T-helper 2 cell treated with Interferon-gamma antibody and Interleukin-4, amounts not matched to agents 5 μg/mL and 100 μg/mL, for 36 hours (primary cell): ENCODE measurements at regions not wholly inside any gene's neighbourhood (a gene's known extent, or its start where the extent isn't known, plus 50 kb on each side); places are given as distances from the start of the nearest gene placed in this dataset.
"Not testable (repeated sequence)": the region's sequence is repeated elsewhere in the genome, so short reads cannot be mapped to it uniquely, and the experiment has no call there.

Source experiments
- DNase-seq: peaks from one replicate; pipeline ENCODE4 v3.0.0; 2021; ENCODE audit warnings: low spot score
- H3K27ac Mint-ChIP-seq: one replicate; pipeline ENCODE4 v1.8.0; 2021; ENCODE audit warnings: mild to moderate bottlenecking, mixed read lengths
- H3K27me3 Mint-ChIP-seq: one replicate; pipeline ENCODE4 v1.8.0; 2021; ENCODE audit warnings: low read depth, mixed read lengths
- H3K36me3 Mint-ChIP-seq: one replicate; pipeline ENCODE4 v1.8.0; 2021; ENCODE audit warnings: low read depth, mixed read lengths
- H3K4me1 Mint-ChIP-seq: one replicate; pipeline ENCODE4 v1.8.0; 2021; ENCODE audit warnings: low read depth, mixed read lengths
- H3K4me3 Mint-ChIP-seq: one replicate; pipeline ENCODE4 v1.8.0; 2022; ENCODE audit warnings: mild to moderate bottlenecking, moderate library complexity, mixed read lengths
- H3K9me3 Mint-ChIP-seq: one replicate; pipeline ENCODE4 v1.8.0; 2021; ENCODE audit warnings: mixed read lengths

GRCh38 chr1:199085903-199086302, 447.1 kb downstream of the PTPRC start:
- no peak overlapping the region for H3K4me3 Mint-ChIP-seq
- no peak overlapping the region for H3K27ac Mint-ChIP-seq
- H3K4me1 Mint-ChIP-seq, result peaks cover 40% of the 10 kb centered on the region
- H3K36me3 Mint-ChIP-seq, result peaks cover 24% of the 10 kb centered on the region
- DNase-seq, result no peak
- peaks cover 35% of the 10 kb centered on the region for H3K9me3 Mint-ChIP-seq
- H3K27me3 Mint-ChIP-seq, result no peaks in the 10 kb centered on the region

DNA sequence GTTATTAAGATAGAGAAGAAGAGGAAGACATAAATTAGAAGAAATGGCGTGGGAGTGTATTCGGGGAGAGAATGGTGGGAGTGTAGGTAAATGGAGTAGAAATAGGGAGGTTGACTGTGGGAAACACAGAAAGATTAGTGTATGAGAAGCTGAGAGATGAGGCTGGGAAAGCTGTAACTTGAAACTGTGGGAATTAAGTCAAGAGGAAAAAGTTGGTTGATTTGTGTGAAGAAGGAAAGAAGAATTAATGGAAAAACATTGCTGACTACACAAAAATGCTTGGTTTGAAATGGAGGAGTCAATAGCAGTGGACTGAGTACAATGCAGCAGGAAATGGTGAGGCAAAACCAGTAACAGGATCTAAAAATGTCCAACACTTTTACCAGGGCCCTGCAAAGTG, 448.3 kb downstream of the PTPRC start:
- Mint-ChIP-seq H3K4me1 (peaks cover 34% of the 10 kb centered on the region), H3K36me3 (peaks cover 33% of the 10 kb centered on the region), H3K27ac (no peak overlapping the region)

DNA sequence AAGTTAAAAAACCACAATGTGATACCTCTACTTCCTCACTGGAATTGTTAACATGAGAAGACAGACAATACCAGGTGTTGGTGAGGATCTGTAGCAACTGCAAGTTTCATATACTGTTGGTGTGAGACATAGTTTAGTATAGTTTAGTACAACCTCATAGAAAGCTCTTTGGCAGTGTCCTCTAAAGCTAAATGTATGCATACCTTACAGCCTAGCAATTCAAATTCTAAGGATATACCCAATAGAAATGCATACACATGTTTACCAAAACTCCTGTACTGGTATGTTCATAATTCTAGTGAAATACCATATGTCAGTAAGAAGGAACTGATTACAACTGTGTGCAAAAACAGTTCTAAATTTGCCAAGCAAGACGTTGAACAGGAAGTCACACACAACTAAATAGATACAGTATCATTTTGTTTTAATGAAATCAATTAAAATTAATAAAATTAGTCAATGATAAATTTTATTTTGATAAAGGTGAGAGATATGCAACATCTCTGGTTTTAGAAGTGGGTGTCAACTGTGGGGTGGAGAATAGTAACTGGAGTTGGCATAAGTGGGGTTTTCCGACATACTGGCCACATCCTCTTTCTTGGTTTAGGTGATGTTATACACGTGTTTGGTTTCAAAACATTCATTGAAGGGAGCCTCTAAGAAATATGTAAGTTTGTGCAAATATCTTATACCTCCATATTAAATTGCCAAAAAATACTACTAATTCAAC, 450.7 kb downstream of the PTPRC start:
- peaks cover 36% of the 10 kb centered on the region for H3K36me3 Mint-ChIP-seq
- peaks cover 30% of the 10 kb centered on the region for H3K4me1 Mint-ChIP-seq
- H3K4me3 Mint-ChIP-seq, result peak overlapping the region; percentile 50
- H3K27me3 Mint-ChIP-seq, result no peaks in the 10 kb centered on the region
- peak overlapping the region; percentile 74 for H3K27ac Mint-ChIP-seq
- peak; percentile 46 for DNase-seq
- H3K9me3 Mint-ChIP-seq, result peaks cover 59% of the 10 kb centered on the region

More for the DNA sequence above, 448.3 kb downstream of the PTPRC start:
- no peak overlapping the region for H3K4me3 Mint-ChIP-seq
- DNase-seq, result no peak
- no peaks in the 10 kb centered on the region for H3K27me3 Mint-ChIP-seq
- peaks cover 42% of the 10 kb centered on the region for H3K9me3 Mint-ChIP-seq

- DNase-seq, H3K27me3 Mint-ChIP-seq, H3K27ac Mint-ChIP-seq, H3K4me3 Mint-ChIP-seq: not testable (repeated sequence)
- H3K9me3 Mint-ChIP-seq, result peaks cover 50% of the 10 kb centered on the region
- peaks cover 11% of the 10 kb centered on the region for H3K4me1 Mint-ChIP-seq
- peaks cover 33% of the 10 kb centered on the region for H3K36me3 Mint-ChIP-seq
These were observed 456.8 kb downstream of the PTPRC start for GRCh38 chr1:199095628-199096027.

GRCh38 chr1:199096591-199096990, 457.8 kb downstream of the PTPRC start:
- Mint-ChIP-seq H3K27ac (no peak overlapping the region), H3K36me3 (peaks cover 32% of the 10 kb centered on the region), H3K27me3 (no peaks in the 10 kb centered on the region), H3K9me3 (peaks cover 53% of the 10 kb centered on the region), H3K4me1 (peaks cover 18% of the 10 kb centered on the region), H3K4me3 (no peak overlapping the region)
- DNase-seq, result no peak

GRCh38 chr1:199098468-199098867, 459.6 kb downstream of the PTPRC start:
- no peak for DNase-seq
- Mint-ChIP-seq H3K27me3 (no peaks in the 10 kb centered on the region), H3K4me1 (peaks cover 20% of the 10 kb centered on the region), H3K4me3 (no peak overlapping the region), H3K27ac (no peak overlapping the region), H3K36me3 (peaks cover 31% of the 10 kb centered on the region), H3K9me3 (peaks cover 51% of the 10 kb centered on the region)

DNA sequence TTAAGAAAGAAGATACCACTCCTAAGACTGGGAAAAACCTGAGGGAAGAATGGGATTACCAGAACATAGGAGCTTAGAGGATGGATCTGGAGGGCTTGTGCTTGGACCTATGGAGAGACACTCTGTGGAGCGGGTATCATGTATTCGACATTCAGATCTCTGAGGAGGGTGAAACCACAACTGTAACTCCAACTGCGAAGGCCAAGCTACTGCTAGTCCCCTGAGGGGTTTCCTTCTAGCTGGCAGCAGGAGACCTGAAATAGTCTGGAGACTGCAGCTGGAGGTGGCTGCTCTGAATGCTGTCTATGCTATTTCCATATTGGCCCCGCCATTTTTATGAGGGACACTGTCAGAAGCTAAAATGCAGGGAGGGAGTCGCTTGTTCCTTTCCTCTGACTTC, 462.3 kb downstream of the PTPRC start:
- Mint-ChIP-seq H3K4me3 (no peak overlapping the region), H3K4me1 (peaks cover 19% of the 10 kb centered on the region), H3K27me3 (no peaks in the 10 kb centered on the region), H3K9me3 (peaks cover 56% of the 10 kb centered on the region), H3K36me3 (peaks cover 28% of the 10 kb centered on the region), H3K27ac (no peak overlapping the region)
- DNase-seq, result no peak

- Mint-ChIP-seq H3K27me3 (no peaks in the 10 kb centered on the region), H3K9me3 (peaks cover 60% of the 10 kb centered on the region), H3K36me3 (peaks cover 33% of the 10 kb centered on the region), H3K4me3 (no peak overlapping the region), H3K27ac (no peak overlapping the region), H3K4me1 (peaks cover 19% of the 10 kb centered on the region)
- no peak for DNase-seq
These were observed 462.8 kb downstream of the PTPRC start for GRCh38 chr1:199101635-199102034.

DNA sequence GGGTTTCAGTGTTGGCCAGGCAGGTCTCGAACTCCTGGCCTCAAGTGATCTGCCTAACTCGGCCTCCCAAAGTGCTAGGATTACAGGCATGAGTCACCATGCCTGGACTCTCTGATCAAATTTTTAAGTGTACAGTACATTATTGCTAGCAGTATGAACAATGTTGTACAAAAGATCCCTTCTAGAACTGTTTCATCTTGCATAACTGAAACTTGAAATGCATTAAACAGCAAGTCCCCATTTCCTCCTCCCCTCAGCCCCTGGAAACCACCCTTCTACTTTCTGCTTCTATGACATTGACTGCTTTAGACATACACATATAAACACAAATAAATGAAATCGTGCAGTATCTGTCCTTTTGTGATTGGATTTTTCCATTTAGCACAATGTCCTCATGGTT, 463.4 kb downstream of the PTPRC start:
- Mint-ChIP-seq H3K4me3 (no peak overlapping the region), H3K36me3 (peaks cover 35% of the 10 kb centered on the region), H3K4me1 (peaks cover 19% of the 10 kb centered on the region), H3K27me3 (no peaks in the 10 kb centered on the region), H3K27ac (no peak overlapping the region), H3K9me3 (peaks cover 60% of the 10 kb centered on the region)
- no peak for DNase-seq

DNA sequence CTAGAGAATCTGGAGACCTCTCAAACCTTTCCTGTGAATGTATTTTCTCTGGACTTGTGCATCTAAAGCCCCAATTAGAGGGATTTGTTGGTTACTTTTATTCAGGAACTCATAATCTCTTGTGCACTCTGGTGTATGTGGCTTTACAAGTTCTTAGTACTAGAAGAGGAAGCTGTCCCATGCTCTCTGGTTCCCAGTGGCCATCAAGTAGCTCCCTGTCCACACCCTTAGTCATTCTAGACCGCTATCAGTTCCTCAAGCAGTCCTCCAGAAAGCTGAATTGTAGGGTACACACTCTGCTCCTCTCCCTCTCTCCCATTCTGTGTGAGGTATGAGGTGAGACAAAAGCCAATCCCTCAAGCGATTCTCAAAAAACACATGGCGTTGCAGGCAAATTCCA, 470.3 kb downstream of the PTPRC start:
- Mint-ChIP-seq H3K4me3 (no peak overlapping the region), H3K36me3 (peaks cover 39% of the 10 kb centered on the region)

DNA sequence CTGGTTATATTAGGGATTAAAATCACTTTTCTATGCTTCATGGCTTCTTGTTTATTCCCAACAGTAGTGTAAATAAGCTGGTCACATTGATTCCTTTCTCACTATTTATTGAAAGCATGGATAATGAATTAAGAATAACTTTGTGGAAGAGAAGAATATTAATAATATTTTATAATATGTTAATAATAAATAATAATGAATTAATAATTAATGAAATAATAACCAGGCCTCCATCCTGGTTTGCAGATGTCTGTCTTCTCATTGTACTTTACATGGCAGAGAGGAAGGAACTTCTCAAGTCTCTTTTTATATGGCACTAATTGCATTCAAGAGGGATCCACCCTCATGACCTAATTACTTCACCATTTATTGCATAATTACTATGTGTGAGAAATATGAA, 473.5 kb downstream of the PTPRC start:
- Mint-ChIP-seq H3K9me3 (peaks cover 35% of the 10 kb centered on the region), H3K36me3 (peaks cover 18% of the 10 kb centered on the region), H3K27me3 (no peaks in the 10 kb centered on the region), H3K4me3 (no peak overlapping the region), H3K4me1 (peaks cover 15% of the 10 kb centered on the region), H3K27ac (no peak overlapping the region)
- DNase-seq, result no peak

More for the DNA sequence above, 470.3 kb downstream of the PTPRC start:
- Mint-ChIP-seq H3K27me3 (no peaks in the 10 kb centered on the region), H3K27ac (no peak overlapping the region), H3K9me3 (peaks cover 62% of the 10 kb centered on the region), H3K4me1 (peaks cover 17% of the 10 kb centered on the region)
- no peak for DNase-seq

- Mint-ChIP-seq H3K27me3 (no peaks in the 10 kb centered on the region), H3K4me1 (peaks cover 15% of the 10 kb centered on the region), H3K27ac (no peak overlapping the region), H3K4me3 (no peak overlapping the region), H3K36me3 (peaks cover 16% of the 10 kb centered on the region), H3K9me3 (peaks cover 27% of the 10 kb centered on the region)
- peak; percentile 29 for DNase-seq
These were observed 474.5 kb downstream of the PTPRC start for GRCh38 chr1:199113265-199113869.

DNA sequence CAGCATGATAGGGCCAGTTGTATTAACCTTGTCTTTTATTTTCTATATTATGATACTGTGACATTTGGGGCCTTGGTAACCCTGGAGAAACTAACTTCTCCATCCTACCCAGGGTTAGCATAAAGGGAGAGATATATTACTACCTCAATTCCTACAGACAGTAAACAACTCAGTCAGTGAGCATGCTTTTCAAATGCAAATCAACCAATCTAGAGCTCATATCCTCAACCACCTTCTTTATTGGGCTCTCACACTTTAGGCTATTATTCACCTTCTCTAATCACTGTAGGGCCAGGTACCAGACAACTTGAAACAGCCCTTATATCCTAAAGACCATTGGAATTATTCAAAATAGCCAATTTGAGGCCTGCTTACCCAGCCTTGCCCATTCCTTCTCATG, 477.6 kb downstream of the PTPRC start:
- Mint-ChIP-seq H3K4me3 (no peak overlapping the region), H3K27me3 (no peaks in the 10 kb centered on the region), H3K36me3 (peaks cover 4% of the 10 kb centered on the region), H3K27ac (no peak overlapping the region), H3K9me3 (peaks cover 12% of the 10 kb centered on the region), H3K4me1 (peaks cover 9% of the 10 kb centered on the region)
- no peak for DNase-seq

- Mint-ChIP-seq H3K27ac (no peak overlapping the region), H3K4me3 (no peak overlapping the region), H3K9me3 (no peaks in the 10 kb centered on the region), H3K27me3 (peaks cover 8% of the 10 kb centered on the region), H3K36me3 (no peaks in the 10 kb centered on the region), H3K4me1 (peaks cover 7% of the 10 kb centered on the region)
- DNase-seq, result no peak
These were observed 482.2 kb downstream of the PTPRC start for GRCh38 chr1:199121047-199121446.
